NCI-H226 (cell line): ENCODE measurements at regions not wholly inside any gene's neighbourhood (a gene's known extent, or its start where the extent isn't known, plus 50 kb on each side); places are given as distances from the start of the nearest gene placed in this dataset.
"Not testable (repeated sequence)": the region's sequence is repeated elsewhere in the genome, so short reads cannot be mapped to it uniquely, and the experiment has no call there.

ENCODE experiments used
- DNase-seq: peaks from one replicate; pipeline ENCODE4 v3.0.0-alpha.2; 2015

- DNase-seq, result no peak
These were observed 72.7 kb upstream of the PHIP start for GRCh38 chr6:79150733-79151132.

DNA sequence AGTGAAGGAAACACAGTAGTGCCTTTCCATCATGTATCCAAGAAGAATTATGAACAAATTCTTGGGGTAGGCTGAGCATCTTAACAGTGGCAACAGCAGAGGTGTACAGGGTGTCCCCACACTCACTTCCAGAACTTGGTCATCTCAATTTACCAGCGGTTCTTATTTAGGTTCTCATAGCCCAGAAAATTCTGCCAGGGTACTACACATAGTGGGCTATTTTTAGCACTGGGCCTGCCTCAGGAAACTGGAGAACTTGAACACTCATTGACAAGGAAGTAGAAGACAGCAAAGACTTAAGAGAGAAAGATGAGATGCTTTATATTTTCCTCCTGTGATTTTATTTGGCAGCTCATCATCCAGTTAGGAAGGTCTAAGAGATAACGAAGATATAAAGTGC, 71.8 kb upstream of the PHIP start:
- no peak for DNase-seq

DNA sequence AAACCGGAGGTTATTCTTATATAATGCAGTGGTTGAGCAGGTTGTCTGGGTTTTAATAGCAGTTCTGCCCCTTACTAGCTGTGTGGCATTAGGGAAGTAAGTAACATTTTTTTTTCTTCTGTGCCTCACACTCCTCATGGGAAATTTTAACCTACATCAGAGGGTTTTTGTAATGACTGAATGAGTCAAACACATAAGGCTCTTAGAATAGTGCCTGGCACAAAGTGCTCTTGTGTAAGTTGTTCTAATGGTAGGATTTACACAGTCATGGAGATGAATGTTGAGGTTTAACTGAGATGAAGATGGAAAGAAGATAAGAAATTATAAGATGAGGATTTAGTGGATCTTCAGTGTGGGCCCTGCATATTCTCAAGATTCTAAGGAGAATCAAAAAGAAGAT, 68.4 kb upstream of the PHIP start:
- peak; percentile 9 for DNase-seq

DNA sequence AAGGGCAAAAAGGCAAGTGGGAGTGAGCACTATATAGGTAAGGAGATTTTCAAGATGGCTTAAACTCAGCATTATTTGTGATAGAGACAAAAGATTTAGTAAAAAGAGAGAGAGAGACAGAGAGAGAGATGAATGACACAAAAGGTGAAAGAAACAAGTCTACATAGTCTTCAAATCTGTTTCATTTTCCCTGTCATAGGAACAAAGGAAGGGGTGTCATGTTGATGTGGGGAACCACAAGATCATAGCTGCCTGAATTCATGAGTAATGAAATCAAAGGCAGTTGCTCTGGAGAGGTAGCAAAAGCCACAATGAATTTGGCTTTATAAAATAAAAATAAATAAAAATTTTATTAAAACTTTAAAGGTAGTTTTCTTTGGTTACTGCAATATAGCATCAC, 67.2 kb upstream of the PHIP start:
- DNase-seq, result no peak

GRCh38 chr6:79143320-79143898, 65.4 kb upstream of the PHIP start:
- DNase-seq, result no peak

GRCh38 chr6:79138146-79138545, 60.1 kb upstream of the PHIP start:
- no peak for DNase-seq

- no peak for DNase-seq
These were observed 59.6 kb upstream of the PHIP start for GRCh38 chr6:79137671-79138070.

- DNase-seq, result no peak
These were observed 58.0 kb upstream of the PHIP start for GRCh38 chr6:79135973-79136470.

DNA sequence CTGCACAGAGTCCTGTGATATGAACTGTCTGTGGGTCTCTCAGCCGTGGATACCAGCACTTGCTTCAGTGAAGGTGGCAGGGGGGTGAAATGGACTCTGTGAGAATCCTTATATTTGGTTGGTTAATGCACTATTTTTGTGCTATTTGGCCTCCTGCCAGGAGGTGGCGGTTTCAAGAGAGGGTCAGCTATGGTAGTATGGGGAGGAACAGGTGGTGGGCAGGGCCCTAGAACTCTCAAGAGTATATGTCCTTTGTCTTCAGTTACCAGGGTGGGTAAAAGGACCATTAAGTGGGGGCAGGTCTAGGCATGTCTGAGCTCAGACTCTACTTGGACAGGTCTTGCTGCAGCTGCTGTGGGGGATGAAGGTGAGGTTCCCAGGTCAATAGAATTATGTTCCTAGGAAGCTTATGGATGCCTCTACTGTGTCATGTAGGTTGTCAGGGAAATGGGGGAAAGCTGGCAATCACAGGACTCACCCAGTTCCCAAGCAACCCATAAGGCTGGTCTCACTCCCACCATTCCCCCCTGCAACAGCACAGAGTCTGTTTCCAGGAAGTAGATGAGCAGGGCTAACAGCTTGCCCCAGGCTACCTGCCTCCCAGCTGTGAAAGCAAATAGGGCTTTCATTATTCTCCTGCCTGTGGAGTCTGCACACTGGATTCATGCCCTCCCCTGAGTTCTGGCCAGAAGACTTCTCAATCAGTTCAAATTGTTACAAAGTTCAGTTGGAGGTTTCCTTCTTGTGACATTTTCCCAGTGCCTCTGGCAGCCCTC, 56.8 kb upstream of the PHIP start:
- DNase-seq, result no peak

DNA sequence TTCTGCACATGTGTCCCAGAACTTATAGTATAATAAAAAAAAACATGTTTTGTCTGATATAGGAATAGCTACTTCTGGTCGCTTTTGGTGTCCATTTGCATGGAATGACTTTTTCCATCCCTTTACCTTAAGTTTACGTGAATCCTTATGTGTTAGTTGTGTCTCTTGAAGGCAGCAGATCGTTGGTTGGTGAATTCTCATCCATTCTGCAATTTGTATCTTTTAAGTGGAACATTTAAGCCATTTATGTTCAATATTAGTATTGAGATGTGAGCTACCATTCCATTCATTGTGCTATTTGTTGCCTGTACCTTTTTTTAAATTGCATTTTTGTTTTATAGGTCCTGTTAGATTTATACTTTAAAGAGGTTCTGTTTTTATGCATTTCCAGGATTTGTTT, 55.1 kb upstream of the PHIP start:
- DNase-seq, result no peak

- DNase-seq, result not testable (repeated sequence)
These were observed 53.2 kb upstream of the PHIP start for GRCh38 chr6:79131220-79131619.
